DMS153 treated with DMSO at 0.1 percent for 48 hours (cell line): ENCODE measurements at regions not wholly inside any gene's neighbourhood (a gene's known extent, or its start where the extent isn't known, plus 50 kb on each side); places are given as distances from the start of the nearest gene placed in this dataset.

Experiments
- DNase-seq: peaks from one replicate; lab custom pipeline; 2025; ENCODE audit not compliant: unreplicated experiment; lab: John Stamatoyannopoulos, UW

DNA sequence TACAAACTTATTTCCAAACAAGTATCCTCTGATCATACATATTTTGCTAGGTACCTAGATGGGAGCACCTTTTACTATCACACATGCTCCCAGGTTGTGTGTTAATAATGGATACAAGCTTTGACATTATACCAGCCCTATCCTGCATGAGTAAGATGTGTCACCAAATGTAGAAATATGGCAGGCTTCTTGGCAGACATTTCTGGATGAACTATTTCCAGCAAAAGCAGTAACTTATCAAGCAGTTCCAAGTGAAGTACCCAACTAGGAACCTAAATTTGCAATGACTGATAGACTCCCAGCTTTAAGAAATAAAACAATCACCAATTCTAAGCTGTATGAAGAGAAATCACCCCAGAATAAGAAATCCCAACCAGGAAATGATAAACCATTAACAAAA lies 103.7 kb upstream of the TMEM72 start:
- no peak for DNase-seq

DNA sequence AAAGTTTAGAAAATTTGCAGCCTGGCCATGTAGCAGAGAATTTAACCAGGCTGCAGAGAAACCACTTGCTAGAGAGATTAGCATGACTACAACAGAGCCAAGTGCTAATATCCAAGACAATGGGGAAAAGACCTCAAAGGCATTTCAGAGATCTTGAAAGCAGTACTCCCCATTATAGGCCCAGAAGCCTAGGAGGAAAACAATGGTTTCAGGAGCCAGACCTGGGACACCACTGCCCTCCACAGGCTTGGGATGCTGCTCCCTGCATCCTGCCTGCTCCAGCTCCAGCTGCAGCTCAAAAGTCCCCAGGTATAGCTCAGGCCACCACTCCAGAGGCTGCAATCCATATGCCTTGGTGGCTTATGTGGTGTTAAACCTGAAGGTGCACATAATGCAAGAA lies 101.5 kb upstream of the TMEM72 start:
- DNase-seq, result no peak

GRCh38 chr10:44811072-44811471 lies 100.1 kb upstream of the TMEM72 start:
- no peak for DNase-seq

DNA sequence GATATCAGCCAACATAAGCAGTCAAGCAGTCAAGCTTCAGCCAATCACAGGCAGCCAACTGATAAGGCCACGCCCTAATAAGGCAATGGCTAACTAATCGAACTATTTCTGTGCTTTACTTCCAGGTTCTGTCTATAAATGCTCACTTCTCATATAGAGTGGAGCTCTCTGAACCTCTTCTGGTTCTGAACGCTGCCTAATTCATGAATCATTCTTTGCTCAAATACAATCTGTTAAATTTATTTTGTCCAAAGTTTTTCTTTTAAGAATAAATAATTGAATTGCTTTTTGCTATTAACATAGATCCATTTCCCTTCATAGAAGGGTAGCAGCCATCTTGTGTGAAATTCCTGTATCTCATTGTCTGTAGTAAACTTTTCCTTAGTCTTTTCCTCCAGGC lies 97.9 kb upstream of the TMEM72 start:
- no peak for DNase-seq

GRCh38 chr10:44814929-44815328 lies 96.2 kb upstream of the TMEM72 start:
- DNase-seq, result no peak

GRCh38 chr10:44818041-44818649 lies 93.0 kb upstream of the TMEM72 start:
- no peak for DNase-seq

GRCh38 chr10:44818701-44819127 lies 92.4 kb upstream of the TMEM72 start:
- DNase-seq, result no peak

DNA sequence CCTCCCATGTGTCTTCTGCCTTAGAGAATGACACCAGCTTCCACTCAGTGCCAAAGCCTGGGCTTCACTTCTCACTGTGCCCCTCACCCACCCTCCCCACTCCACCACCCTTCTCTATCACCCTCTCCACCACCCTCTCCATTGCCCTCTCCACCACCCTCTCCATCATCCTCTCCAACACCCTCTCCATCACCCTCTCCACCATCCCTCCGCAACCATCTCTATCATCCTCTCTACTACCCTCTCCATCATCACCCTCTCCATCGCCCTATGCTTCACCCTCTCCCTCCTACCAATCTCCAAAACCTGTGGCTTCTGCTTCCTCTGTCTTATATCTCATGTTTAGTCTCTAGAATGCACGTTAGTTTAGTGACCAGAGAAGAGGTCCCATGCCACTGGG lies 91.0 kb upstream of the TMEM72 start:
- no peak for DNase-seq

DNA sequence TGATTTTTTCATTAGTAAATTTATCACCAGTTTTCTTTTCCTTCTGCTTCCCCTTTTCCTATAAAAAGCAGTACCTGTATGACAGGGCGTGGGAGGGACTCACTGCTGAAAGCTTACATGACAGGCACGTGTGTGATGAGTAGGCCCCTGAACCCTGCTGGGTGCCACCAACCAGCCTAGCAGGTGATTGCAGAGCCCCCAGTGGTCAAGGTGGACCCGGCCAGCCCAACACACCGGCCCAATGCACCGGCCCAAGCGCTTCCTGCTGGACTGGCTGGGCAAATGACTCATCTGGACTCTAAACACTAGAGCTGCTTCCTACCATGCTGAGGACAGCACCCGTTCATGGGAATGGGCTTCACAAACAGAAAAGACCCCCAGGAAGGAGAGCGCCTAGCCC lies 89.8 kb upstream of the TMEM72 start:
- no peak for DNase-seq

- DNase-seq, result no peak
Observed at GRCh38 chr10:44822349-44822748, 88.8 kb upstream of the TMEM72 start.

- no peak for DNase-seq
Observed at GRCh38 chr10:44822966-44823365, 88.2 kb upstream of the TMEM72 start.

DNA sequence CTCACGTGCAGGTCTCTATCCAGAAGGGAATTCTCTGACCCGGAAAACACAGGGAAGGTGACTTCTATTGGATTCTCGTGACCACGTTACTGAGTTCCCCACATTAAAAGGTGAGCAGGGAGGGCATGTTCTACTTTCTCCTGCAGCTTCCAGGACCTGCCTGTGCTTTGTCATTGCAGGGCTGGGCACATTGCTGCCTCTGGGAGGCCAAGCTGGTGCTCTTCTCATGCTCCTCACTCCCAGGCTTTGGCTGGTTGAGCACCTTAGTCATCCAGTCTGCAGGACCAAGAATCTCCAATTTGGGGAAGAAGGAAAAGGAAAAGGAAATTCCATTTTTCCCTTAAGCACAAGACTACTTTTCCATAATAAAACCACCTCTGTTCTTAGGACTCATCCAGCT lies 86.5 kb upstream of the TMEM72 start:
- DNase-seq, result no peak

DNA sequence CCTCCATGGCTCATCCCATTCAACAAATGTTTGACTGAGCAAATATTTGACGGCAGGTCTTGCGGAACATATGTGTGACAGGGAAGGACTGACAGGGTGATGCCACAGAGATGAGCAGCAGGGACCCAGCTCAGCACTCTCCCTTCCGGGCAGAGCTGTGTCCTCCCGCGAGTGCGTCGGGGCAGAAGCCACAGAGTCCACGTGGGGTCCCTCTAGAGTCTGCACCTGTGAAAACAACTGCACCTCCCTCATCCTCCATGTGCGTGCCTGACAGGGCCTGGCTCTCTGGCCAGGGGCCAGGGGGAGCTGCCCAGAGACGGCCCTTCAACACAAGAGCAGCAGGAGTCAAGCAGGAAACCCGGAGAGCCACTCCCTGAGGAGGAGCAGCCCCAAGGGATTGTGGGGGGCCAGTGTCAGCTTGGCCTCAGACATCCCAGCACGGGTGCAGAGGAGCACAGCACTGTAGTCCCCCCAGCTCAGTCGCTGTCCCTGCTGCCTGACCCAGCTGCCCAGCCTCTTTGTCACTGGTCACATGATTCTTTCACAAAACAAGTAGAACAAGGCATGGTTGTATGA lies 83.6 kb upstream of the TMEM72 start:
- DNase-seq, result peak; percentile 48

GRCh38 chr10:44828508-44829142 lies 82.5 kb upstream of the TMEM72 start:
- no peak for DNase-seq

DNA sequence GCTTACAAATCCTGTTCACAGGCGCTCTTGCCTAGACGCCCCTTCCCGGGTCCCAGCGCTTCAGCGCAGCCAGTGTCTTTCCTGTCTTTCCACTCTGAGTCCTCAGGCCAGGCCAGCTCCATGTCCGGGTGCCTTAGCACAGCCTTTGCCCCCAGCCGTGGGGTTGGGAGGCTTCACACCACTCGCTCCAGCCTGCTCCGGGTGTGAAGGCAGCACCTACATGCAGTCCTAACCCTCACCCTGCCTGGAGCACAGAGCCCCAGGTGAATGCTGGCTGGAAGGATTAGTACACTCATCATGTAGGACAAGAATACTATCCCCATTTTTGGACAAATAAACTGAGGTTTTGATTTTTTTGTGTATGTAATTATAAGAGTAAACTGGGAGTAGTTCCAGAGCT lies 81.7 kb upstream of the TMEM72 start:
- no peak for DNase-seq

GRCh38 chr10:44830022-44830421 lies 81.1 kb upstream of the TMEM72 start:
- DNase-seq, result no peak

- no peak for DNase-seq
Observed at GRCh38 chr10:44831581-44831980, 79.6 kb upstream of the TMEM72 start.

GRCh38 chr10:44832595-44833390 lies 78.3 kb upstream of the TMEM72 start:
- DNase-seq, result no peak

GRCh38 chr10:44834131-44834530 lies 77.0 kb upstream of the TMEM72 start:
- no peak for DNase-seq

GRCh38 chr10:44835300-44835699 lies 75.8 kb upstream of the TMEM72 start:
- DNase-seq, result peak; percentile 34

GRCh38 chr10:44843484-44843883 lies 67.7 kb upstream of the TMEM72 start:
- no peak for DNase-seq
